Common myeloid progenitor, CD34-positive (primary cell): ENCODE measurements at regions not wholly inside any gene's neighbourhood (a gene's known extent, or its start where the extent isn't known, plus 50 kb on each side); places are given as distances from the start of the nearest gene placed in this dataset.
A peak's percentile ranks its signal among the peaks of the same experiment; 100 is the strongest.

Source experiments
- CTCF ChIA-PET: fragments of 350-600 bp; sonication (Branson Sonifier 250); formaldehyde crosslinking; loops from one replicate; lab custom pipeline; 2021; ENCODE audit warnings: antibody characterized with exemption; lab: Charles Lee
- POLR2A ChIA-PET: fragments of 350-600 bp; sonication (Branson Sonifier 250); formaldehyde crosslinking; loops from one replicate; lab custom pipeline; 2021; ENCODE audit warnings: antibody characterized with exemption; lab: Charles Lee
- DNase-seq, 3 donors: peaks; one replicate each; pipeline versions ENCODE4 v3.0.0 to v3.0.0-alpha.2; 2013
- H3K27ac ChIP-seq, 2 experiments: 1 replicate in 1 of 2; 2 replicates in 1 of 2; pipeline ENCODE4 v1.7.0; 2013; ENCODE audit warnings: inconsistent platforms in 2 of 2, low read length in 2 of 2, mild to moderate bottlenecking in 2 of 2, low read depth in 1 of 2, moderate library complexity in 1 of 2; ENCODE audit not compliant: severe bottlenecking in 2 of 2, insufficient read depth in 1 of 2, poor library complexity in 1 of 2
- H3K27me3 ChIP-seq, 5 experiments: replicated peaks in 2 of 5; 1 replicate in 3 of 5; 2 replicates in 2 of 5; pipeline versions ENCODE4 v1.6.1 to v1.7.0; 2013; ENCODE audit warnings: low read length in 4 of 5, mild to moderate bottlenecking in 2 of 5, moderate library complexity in 2 of 5, inconsistent platforms in 1 of 5; ENCODE audit not compliant: insufficient read depth in 5 of 5, control insufficient read depth in 4 of 5
- H3K36me3 ChIP-seq, 4 experiments: 1 replicate in 2 of 4; 2 replicates in 2 of 4; pipeline versions ENCODE4 v1.6.1 to v1.7.0; 2013; ENCODE audit warnings: low read length in 3 of 4, control low read depth in 1 of 4, mild to moderate bottlenecking in 1 of 4; ENCODE audit not compliant: control insufficient read depth in 4 of 4, insufficient read depth in 4 of 4
- H3K4me1 ChIP-seq, 4 experiments: 1 replicate in 3 of 4; 2 replicates in 1 of 4; pipeline versions ENCODE4 v1.6.1 to v1.7.1; 2013; ENCODE audit warnings: low read length in 3 of 4, mild to moderate bottlenecking in 3 of 4, control low read depth in 1 of 4, inconsistent platforms in 1 of 4, moderate library complexity in 1 of 4; ENCODE audit not compliant: control insufficient read depth in 4 of 4, insufficient read depth in 4 of 4; ENCODE audit errors: control extremely low read depth in 1 of 4
- H3K4me3 ChIP-seq, 7 experiments: 1 replicate in 4 of 7; 2 replicates in 3 of 7; pipeline versions ENCODE4 v1.5.1 to v1.7.0; 2013; ENCODE audit warnings: mild to moderate bottlenecking in 7 of 7, low read length in 6 of 7, moderate library complexity in 6 of 7, inconsistent platforms in 2 of 7, low read depth in 2 of 7, control low read depth in 1 of 7; ENCODE audit not compliant: insufficient read depth in 4 of 7, control insufficient read depth in 1 of 7; ENCODE audit errors: extremely low read depth in 1 of 7
- H3K9me3 ChIP-seq, 5 experiments: 1 replicate in 4 of 5; 2 replicates in 1 of 5; pipeline versions ENCODE4 v1.6.1 to v1.7.1; 2013; ENCODE audit warnings: low read length in 4 of 5, mild to moderate bottlenecking in 2 of 5, inconsistent platforms in 1 of 5, low read depth in 1 of 5, moderate library complexity in 1 of 5; ENCODE audit not compliant: control insufficient read depth in 4 of 5, insufficient read depth in 2 of 5; ENCODE audit errors: control extremely low read depth in 1 of 5
- WGBS: methylation state at CpG from one replicate; pipeline ENCODE4 v1.1.5; 2013; ENCODE audit not compliant: insufficient coverage; 5-methylcytosine and 5-hydroxymethylcytosine counted together

GRCh38 chr4:112075129-112075753 lies 70.0 kb upstream of the FAM241A start:
- no peak overlapping the region for H3K27ac ChIP-seq
- 60% methylated on average over 4 of the region's 4 CpGs for WGBS
- H3K27me3 ChIP-seq, result no peaks in the 10 kb centered on the region
- H3K9me3 ChIP-seq, result peaks cover 0 to 6% (median 0%) of the 10 kb centered on the region in 5 experiments
- POLR2A ChIA-PET, result no interaction called here
- DNase-seq, result peak; percentile 36 to 60 (median 53)
- CTCF ChIA-PET, result interaction anchor here (0.8 kb wide), 1 partner anchor 17 kb away, joined by 3 read pairs; no protein-coding TSS in a partner anchor
- H3K36me3 ChIP-seq, result no peaks in the 10 kb centered on the region
- no peaks in the 10 kb centered on the region for H3K4me1 ChIP-seq
- no peak overlapping the region for H3K4me3 ChIP-seq

DNA sequence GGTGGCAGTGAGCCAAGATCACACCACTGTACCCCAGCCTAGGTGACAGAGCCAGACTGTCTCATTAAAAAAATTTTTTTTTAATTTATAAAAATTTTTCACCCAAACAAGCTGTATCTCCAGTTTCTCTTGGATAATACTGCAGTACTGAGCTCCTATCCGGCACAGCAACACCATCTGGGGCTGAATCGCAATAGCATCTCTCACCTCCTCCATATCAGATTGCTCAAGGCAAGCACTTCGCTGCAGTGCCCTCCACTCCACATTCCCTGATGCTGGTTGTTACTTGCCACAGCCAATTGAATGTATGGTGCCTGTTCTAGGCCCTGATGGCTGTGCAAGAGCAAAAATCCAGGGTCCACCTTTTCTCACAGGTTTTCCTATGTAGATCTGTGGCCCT lies 69.3 kb upstream of the FAM241A start:
- Histone ChIP-seq H3K9me3 (peaks cover 0 to 6% (median 0%) of the 10 kb centered on the region in 5 experiments), H3K27ac (no peak overlapping the region), H3K36me3 (no peaks in the 10 kb centered on the region), H3K27me3 (no peaks in the 10 kb centered on the region), H3K4me3 (no peak overlapping the region), H3K4me1 (no peaks in the 10 kb centered on the region)
- POLR2A ChIA-PET, result no interaction called here
- CTCF ChIA-PET, result interaction anchor here (0.8 kb wide), 1 partner anchor 18 kb away, joined by 3 read pairs; no protein-coding TSS in a partner anchor
- DNase-seq, result no peak
- 100% methylated on average over 3 of the region's 3 CpGs for WGBS

DNA sequence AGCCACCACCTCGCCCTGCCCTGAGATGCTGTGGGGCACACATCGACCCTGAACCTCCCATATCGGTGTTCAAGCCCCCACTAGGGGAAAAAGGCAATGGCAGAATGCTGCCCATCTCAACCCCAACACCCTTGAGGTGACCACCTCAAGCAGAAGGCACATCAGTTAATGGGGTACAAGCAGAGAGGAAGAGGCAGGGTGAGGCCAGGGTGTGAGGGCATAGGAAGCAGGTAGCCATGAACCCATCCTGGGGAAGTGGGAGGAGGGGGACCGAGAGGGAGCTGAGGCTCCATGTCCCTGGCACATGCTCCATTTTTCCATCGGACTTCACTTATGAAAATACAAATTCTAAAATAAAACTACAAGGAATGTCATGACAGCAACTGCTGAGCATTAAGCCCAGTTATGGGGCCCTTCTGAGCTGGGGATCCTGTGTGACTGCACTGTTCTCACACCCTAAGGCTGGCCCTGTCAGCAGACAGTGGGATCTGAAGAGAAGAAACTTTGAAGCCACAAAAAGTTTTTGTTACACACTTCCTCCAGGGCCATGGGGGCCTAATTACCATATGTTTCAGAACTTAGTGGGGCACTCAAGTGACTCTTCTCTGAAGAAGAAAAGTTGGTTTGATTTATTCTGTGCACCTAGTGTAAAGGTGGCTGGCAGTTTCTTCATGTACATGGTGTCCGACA lies 68.2 kb upstream of the FAM241A start:
- Histone ChIP-seq H3K27ac (no peak overlapping the region), H3K36me3 (no peaks in the 10 kb centered on the region), H3K4me1 (no peaks in the 10 kb centered on the region), H3K4me3 (no peak overlapping the region), H3K27me3 (no peaks in the 10 kb centered on the region), H3K9me3 (peaks cover 0 to 6% (median 0%) of the 10 kb centered on the region in 5 experiments)
- 89% methylated on average over 3 of the region's 6 CpGs for WGBS
- CTCF ChIA-PET, result interaction anchor here (1.3 to 1.6 kb wide), 2 partner anchors 10 to 22 kb away, joined by 3 to 4 read pairs; no protein-coding TSS in a partner anchor
- POLR2A ChIA-PET, result interaction anchor here (0.5 kb wide), 1 partner anchor 30 kb away, joined by 6 read pairs; no protein-coding TSS in a partner anchor
- DNase-seq, result no peak

- WGBS, result 97% methylated on average over 7 of the region's 8 CpGs
- Histone ChIP-seq H3K4me1 (no peaks in the 10 kb centered on the region), H3K36me3 (no peaks in the 10 kb centered on the region), H3K27ac (no peak overlapping the region), H3K9me3 (peaks cover 0 to 6% (median 0%) of the 10 kb centered on the region in 5 experiments), H3K27me3 (no peaks in the 10 kb centered on the region), H3K4me3 (no peak overlapping the region)
- CTCF ChIA-PET, result interaction anchor here (1.3 to 1.6 kb wide), 2 partner anchors 11 to 21 kb away, joined by 3 to 4 read pairs; no protein-coding TSS in a partner anchor
- POLR2A ChIA-PET, result no interaction called here
- no peak for DNase-seq
These were observed 67.5 kb upstream of the FAM241A start for GRCh38 chr4:112077743-112078142.

DNA sequence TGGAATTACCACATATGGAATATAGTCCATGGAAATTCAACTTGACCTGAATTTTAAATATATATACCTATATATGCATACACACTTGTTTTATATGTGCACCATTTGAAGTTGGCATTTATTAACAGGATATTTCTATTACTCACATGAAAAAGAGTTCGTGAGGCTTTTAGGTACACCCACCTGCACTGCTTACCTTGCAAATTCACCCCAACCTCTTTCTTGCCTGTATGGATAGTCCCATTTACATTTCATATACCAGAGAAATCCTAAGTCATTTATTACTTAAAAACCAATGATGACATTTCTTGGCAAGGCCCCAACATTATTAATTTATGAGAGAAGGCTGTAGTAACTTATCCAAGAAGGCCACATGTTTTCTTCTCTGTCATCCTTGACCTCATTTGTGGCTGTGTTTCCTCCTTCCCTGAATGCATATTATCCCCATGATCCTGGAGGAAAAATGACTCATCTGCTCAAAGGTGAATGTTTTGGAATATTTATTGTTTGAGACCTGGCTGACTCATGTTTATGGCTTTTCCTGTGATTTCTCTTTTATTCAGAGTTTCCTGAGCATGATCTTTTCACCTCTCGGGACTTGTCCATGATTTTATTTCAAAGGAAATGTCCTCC lies 62.2 kb upstream of the FAM241A start:
- H3K4me3 ChIP-seq, result no peak overlapping the region
- no peaks in the 10 kb centered on the region for H3K9me3 ChIP-seq
- POLR2A ChIA-PET, result interaction anchor here (0.5 kb wide), 1 partner anchor 137 kb away, joined by 3 read pairs; no protein-coding TSS in a partner anchor
- no peaks in the 10 kb centered on the region for H3K4me1 ChIP-seq
- WGBS, result no CpG with 5 or more reads among the region's 2 CpGs
- CTCF ChIA-PET, result no interaction called here
- no peaks in the 10 kb centered on the region for H3K27me3 ChIP-seq
- H3K36me3 ChIP-seq, result no peaks in the 10 kb centered on the region
- no peak overlapping the region for H3K27ac ChIP-seq
- DNase-seq, result peak in 2 of 3 donors; percentile 15 to 26

DNA sequence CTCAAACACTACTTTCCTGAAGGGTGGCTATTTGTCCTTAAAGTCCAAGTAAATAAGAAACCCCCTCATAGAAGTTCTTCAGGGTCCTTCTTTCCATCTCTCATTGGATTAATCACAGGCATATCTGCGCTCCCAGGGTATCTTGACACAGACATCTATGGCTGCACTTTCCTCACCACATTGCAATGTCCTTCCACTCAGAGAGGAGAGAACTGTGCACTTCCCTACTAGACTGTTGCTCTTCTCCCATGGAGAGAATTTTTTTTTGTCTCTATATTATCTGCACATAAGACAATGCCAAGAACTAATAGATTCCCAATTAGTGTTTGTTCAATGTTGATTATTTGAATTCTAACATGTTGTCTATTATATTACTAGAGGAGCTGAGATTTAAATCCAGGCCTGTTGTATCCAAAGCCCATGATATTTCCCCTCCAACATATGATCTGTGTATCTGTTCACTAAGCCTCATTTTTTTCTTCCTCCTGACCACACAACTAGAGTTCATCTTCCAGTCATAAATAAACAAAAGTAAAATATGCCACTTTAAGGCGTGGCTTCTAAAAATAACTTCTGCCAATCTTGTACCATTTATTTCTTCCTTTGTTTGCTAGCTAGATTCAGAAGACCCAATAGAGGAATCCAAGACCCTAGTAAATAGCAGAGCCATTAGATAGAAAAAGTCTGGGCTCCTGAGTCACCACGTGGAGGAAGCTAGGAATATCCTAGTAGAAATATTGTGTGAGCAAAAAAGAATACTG lies 61.5 kb upstream of the FAM241A start:
- ChIA-PET POLR2A (no interaction called here), CTCF (no interaction called here)
- Histone ChIP-seq H3K27ac (no peak overlapping the region), H3K27me3 (no peaks in the 10 kb centered on the region), H3K4me1 (no peaks in the 10 kb centered on the region), H3K4me3 (no peak overlapping the region), H3K9me3 (no peaks in the 10 kb centered on the region), H3K36me3 (no peaks in the 10 kb centered on the region)
- 100% methylated on average over 1 of the region's 3 CpGs for WGBS
- no peak for DNase-seq
